Keratinocyte (primary cell): ENCODE measurements at regions not wholly inside any gene's neighbourhood (a gene's known extent, or its start where the extent isn't known, plus 50 kb on each side); places are given as distances from the start of the nearest gene placed in this dataset.

Experiments used
- CTCF ChIP-seq, 3 experiments: IDR thresholded peaks in 1 of 3; conservative IDR thresholded peaks in 1 of 3; optimal IDR thresholded peaks in 1 of 3; 2 replicates in 2 of 3; 3 replicates in 1 of 3; pipeline versions ENCODE3 to v1.5.1; 2011; ENCODE audit warnings: low read length in 3 of 3, mild to moderate bottlenecking in 3 of 3, moderate library complexity in 2 of 3, control low read depth in 1 of 3, inconsistent platforms in 1 of 3; ENCODE audit not compliant: insufficient read depth in 2 of 3; ENCODE audit errors: extremely low read depth in 1 of 3
- EZH2 ChIP-seq: IDR thresholded peaks from one replicate; pipeline ENCODE4 v1.6.1; 2012; ENCODE audit warnings: inconsistent platforms, mild to moderate bottlenecking, low read length, moderate library complexity

GRCh38 chr12:115558281-115558680 lies 719.2 kb downstream of the MED13L start:
- TF ChIP-seq CTCF (optimal IDR thresholded peaks at IDR 0.05 in 1 of 3, IDR thresholded peaks at IDR 0.05 in 1 of 3, conservative IDR thresholded peaks at IDR 0.05 in 1 of 3; ENCODE audit: extremely low read depth in 1 of 3, insufficient read depth in 2 of 3, low read length in 3 of 3) (no peak), EZH2 (no peak)
